Colon (tissue), 2 donors: ENCODE measurements at regions not wholly inside any gene's neighbourhood (a gene's known extent, or its start where the extent isn't known, plus 50 kb on each side); places are given as distances from the start of the nearest gene placed in this dataset.
"Not testable (repeated sequence)": the region's sequence is repeated elsewhere in the genome, so short reads cannot be mapped to it uniquely, and the experiment has no call there.

Experiments
- FAIRE-seq: peaks from 2 replicates; lab custom pipeline; 2012; peaks lifted over from hg19 to GRCh38; lab: Jason Lieb, UNC
- donor health status: control.
- donor health status: control.

DNA sequence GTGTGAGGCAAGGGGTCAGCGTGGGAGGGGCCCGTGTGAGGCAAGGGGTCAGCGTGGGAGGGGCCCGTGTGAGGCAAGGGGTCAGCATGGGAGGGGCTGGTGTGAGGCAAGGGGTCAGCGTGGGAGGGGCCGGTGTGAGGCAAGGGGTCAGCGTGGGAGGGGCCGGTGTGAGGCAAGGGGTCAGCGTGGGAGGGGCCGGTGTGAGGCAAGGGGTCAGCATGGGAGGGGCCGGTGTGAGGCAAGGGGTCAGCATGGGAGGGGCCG lies 119.2 kb downstream of the SEPTIN14 start:
- not testable (repeated sequence) for FAIRE-seq

DNA sequence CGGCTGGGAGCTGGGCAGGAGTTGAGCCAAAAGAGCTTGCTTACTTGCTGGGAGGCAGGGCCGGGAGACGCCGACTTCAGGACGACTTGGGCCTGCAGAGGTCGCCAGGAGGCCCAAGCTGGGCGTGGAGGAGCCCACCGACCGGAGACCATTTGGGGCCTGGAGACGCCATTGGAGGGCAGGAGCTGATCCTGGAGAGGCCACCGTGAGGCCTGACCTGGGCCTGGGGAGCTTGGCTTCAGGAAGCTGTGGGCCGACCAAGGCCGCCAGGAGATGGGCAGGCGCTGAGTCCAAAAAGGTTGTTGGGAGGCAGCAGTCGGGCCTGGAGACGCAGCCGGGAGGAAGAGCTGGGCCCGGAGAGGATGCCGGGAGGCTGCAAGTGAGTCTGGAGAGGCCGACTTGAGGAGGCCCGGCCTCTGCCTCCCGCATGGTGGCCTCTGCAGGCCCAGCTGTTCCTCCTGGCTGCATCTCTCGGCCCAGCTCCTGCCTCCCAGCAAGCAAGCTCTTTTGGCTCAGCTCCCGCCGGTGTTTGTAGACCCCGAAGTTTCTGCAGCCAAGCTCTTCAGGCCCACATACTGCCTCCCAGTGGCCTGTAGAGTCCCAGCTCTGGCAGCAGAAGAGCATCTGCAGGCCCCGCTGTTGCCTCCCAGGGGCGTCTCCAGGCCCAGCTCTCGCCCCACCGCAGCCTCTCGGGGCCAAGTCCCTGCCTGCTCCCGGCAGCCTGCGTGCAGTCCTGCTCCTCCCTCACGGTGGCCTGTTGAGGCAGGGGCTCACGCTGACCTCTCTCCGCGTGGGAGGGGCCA lies 119.7 kb downstream of the SEPTIN14 start:
- FAIRE-seq = not testable (repeated sequence)

DNA sequence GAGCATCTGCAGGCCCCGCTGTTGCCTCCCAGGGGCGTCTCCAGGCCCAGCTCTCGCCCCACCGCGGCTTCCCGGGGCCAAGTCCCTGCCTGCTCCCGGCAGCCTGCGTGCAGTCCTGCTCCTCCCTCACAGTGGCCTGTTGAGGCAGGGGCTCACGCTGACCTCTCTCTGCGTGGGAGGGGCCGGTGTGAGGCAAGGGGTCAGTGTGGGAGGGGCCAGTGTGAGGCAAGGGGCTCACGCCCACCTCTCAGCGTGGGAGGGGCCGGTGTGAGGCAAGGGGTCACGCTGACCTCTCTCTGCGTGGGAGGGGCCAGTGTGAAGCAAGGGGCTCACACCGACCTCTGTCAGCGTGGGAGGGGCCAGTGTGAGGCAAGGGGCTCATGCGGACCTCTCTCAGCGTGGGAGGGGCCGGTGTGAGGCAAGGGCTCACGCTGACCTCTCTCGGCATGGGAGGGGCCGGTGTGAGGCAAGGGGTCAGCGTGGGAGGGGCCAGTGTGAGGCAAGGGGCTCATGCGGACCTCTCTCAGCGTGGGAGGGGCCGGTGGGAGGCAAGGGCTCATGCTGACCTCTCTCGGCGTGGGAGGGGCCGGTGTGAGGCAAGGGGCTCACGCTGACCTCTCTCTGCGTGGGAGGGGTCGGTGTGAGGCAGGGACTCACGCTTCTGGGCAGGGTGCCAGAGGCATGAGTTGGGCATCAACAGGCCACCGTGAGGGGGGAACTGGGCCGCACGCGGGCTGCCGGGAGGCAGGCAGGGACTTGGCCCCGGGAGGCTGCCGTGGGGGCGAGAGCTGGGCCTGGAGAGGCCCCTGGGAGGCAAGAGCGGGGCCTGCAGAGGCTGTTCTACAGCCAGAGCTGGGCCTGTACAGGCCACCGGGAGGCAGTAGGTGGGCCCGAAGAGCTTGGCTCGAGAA lies 120.6 kb downstream of the SEPTIN14 start:
- FAIRE-seq = not testable (repeated sequence)

DNA sequence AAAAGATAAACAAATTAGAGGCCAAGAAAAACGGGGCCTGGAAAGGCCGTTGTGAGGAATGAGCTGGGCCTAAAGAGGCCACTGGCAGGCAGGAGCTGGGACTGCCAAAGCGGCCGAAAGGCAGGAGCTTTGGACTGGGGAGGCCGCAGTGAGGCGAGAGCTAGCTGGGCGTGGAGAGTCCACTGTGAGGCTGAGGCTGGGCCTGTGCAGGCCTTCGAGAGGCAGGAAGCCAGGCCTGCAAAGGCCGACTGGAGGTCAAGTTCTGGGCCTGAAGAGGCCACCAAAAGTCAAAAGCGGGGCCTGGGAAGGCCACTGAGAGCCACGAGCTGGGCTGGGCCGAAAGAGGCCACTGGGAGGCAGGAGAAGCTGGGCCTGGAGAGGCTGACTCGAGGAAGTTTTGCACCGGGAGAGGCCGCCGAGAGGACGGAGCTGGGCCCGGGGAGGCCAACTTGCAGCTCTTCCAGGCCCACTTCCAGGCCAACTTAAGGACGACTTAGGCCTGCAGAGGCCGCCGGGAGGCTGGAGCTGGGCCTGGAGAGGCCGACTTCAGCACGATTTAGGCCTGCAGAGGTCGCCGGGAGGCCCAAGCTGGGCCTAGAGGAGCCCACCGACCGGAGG lies 121.8 kb downstream of the SEPTIN14 start:
- not testable (repeated sequence) for FAIRE-seq

DNA sequence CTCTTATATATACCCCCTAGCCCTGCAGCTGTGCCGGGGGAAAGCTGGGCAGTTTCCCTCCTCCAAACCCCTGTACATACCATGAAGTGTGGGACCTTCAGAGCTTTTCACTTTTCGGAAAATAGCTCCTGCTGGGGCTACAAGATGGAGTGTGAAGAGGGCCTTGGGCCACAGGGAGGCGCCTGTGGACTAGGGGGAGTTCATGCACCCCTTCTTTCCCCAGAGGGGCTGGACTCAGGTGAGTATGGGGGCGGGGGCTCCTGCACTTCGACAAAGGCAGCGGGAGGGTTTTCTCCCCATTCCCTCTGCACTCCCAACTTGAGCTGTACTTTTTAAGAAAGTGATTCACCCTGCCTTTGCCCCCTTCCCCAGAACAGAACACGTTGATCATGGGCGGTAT lies 122.5 kb downstream of the SEPTIN14 start:
- not testable (repeated sequence) for FAIRE-seq

DNA sequence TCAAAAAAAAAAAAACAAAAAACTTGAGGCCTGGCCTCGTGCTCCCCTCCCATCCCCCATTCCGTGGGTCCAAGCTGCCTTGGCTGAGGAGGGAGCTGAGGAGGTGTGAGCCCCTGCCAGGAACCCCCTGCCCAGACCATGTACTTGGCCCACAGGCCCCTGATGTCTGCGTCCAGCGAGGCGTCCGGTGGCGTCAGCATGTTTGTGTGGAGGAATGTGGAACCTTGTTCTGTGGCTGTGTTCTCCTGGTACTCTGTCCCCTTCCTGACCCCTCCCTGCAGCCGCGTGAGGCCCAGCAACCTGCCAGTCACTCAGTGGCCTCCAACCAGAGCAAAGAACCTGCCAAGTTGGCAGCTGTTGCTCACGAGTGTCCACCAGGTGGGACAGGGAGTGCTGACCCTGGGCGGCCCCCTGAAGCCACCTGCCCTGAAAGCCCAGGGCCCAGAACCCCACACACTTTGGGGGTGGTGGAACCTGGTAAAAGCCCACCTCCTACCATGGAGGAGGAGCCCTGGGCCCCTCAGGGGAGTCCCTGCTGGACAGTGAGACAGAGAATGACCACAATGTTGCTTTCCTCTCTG lies 125.8 kb downstream of the SEPTIN14 start:
- not testable (repeated sequence) for FAIRE-seq

DNA sequence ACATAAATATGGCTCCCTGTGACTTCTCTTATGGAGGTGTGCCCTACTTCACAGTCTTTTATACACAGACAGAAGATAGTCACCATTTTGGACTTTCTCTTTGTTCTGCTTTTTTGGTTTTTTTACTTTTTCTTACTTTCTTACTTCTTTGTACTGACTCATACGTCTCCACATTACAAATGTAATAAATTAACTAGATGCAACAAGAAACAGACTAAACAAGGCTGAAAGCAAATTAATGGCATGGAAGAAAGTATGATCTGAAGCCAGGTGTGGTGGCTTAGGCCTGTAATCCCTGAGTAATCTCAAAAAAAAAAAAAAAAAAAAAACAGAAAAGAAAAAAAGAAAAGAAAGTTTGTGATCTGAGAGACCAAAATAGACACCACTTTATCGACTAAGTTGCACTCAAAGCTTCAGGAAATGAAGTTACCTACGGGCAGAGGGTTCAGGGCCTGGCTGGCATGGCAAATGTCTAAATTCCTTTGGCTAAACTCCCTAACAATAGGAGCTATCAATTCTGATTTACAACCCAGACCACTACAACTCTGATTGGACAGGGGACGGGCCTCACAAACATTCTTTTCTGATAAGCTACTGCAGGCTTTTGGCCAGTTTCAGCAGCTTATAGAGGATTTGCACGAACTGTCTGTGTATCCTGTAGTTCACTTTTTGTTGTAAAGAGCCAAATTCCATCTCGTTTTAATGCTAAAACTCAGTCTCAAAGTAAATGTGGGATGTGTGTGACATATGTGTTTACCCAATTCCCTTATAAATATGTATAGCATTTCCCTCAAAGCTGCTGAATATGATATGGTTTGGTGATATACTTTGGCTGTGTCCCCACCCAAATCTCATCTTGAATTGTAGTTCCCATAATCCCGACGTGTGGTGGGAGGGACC lies 129.1 kb downstream of the SEPTIN14 start:
- no peak for FAIRE-seq

DNA sequence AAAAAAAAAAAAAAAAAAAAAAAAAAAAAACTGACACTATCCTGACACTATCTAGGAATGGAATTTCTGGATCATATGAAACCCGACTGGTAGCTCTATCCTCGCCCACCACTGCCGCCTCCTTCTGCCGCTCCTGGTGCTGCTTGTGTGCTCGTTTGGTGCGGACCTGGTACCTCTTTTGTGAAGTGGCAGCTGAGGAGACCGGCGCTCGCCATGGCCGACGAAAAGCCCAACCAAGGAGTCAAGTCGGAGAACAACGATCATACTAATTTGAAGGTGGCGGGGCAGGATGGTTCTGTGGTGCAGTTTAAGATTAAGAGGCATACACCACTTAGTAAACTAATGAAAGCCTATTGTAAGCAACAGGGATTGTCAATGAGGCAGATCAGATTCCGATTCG lies 130.6 kb downstream of the SEPTIN14 start:
- FAIRE-seq = no peak

DNA sequence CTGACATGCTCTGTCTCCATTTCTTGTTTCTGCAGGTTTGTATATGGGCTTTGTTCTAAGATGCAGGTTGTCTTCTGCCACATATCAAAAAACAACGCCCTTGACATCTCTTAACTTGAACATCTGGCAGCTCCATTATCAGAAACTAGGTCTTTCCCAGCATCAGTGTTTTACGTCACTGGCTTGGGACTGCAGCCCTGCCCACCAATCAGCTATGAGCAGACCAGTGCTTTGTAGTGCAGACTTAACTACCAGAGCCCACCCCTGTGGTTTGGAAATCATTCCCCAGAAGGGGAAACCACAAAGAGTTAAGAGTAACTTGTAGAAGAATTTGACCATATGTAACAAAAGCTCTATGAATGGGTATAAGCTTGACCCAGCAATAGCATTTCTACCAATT lies 132.4 kb downstream of the SEPTIN14 start:
- FAIRE-seq = no peak

DNA sequence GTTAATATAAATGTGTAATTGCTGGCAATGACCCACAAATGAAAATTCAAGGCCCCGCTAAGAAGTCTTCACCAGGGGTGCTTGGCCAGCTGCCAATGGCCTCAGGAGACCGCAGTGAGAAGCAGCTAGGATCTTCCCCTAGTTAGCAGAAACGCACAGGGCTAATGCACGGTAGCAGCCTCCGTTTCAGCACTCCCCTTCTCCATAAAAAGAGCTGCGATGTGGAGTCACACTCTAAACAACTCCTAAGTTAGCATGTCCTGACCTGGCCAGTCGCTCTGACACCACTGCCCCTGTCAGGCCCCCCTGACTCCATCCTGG lies 139.0 kb downstream of the SEPTIN14 start:
- no peak for FAIRE-seq

DNA sequence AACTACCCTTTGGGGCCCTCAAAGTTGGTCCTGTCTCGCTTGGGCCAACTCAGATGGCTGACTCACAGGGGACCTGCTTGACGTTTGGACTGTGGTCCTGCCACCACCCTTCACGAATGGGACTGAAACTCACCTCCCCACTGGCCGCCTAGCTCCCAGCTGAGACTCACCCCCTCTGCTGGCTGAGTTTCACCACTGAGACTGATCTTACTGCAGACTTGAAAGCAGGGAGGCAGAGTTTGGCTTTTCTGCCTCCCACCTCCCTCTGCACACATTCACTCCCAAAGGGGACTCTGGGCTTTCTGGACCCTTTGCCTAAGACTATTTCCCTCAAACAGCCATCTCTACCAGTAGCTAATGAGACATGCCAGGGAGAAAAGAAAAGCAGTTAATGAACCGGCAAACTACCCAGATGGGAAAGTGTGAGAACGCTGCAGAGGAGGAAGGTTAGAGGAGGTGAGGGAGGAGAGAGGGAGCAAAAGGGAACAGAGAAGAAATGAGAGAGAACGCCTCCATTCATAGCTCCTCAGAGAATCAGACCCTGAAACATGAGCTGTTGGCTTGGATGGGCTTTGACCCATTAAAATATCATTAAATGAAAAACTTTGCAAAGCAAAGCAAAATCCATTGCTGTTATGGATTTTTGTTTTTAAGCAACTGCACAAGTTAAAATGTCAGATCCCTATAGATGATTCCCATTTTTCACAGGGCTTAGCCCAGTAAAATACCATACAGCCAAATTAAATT lies 139.5 kb downstream of the SEPTIN14 start:
- FAIRE-seq = not testable (repeated sequence)

DNA sequence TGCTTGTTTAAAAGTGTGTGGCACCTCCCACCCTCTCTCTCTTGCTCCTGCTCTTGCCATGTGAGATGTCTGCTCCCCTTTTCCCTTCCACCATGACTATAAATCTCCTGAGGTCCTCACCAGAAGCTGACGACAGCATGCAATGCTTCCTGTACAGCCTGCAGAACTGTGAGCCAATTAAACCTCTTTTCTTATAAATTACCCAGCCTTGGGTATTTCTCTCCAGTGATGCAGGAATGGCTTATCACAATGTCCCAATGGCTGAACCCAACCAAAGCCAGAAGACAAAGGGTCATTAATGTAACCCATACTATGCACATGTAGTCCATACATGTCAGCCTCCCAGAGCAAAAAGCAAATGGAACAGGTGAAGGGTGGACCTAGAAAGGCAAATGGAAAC lies 141.5 kb downstream of the SEPTIN14 start:
- not testable (repeated sequence) for FAIRE-seq

DNA sequence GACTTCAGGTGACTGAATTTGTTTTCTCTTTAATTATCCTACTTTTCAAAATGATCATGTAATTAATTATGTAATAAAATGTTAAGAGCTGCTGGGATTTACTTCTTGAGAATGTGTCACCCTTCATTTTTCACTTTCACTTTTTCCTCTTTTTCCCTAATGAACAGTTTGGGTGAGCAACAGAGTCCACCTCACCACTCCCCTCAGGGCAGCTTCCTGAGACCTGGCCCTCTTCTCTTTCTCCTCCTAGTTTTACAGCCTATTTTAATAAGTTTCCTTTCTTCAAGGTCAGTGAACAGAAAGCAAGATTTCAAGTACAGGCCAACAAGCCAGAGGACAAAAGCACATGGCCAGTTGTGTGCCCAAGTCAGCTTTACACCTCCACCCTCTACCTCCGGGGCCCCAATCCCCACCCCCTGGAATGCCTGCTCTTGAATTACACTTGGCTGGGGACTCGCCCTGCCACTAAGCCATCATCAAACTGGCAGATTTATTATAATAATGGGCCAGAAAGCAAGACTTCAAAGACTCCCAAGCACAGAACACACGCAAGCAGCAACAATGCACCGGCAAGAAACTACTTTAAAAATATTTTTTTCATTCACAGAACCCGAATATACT lies 143.1 kb upstream of the VOPP1 start:
- not testable (repeated sequence) for FAIRE-seq

DNA sequence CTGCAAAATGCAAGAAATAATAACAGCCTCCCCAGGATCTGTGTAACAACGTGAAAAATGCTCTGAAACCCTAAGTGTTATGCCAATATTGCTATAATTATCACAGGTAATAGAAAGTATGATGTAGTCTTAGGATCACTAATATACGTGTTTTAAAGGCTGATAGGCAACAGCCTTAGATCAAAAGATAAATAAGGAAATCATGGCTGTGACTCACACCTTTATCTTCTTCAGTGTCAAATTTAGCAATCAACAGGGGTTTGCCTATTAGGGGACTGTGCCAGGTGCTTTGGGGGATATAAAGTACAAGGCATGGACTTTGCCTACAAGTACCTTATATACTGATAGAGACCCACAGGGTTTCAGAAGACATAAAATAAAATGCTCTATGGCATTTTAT lies 142.1 kb upstream of the VOPP1 start:
- not testable (repeated sequence) for FAIRE-seq

DNA sequence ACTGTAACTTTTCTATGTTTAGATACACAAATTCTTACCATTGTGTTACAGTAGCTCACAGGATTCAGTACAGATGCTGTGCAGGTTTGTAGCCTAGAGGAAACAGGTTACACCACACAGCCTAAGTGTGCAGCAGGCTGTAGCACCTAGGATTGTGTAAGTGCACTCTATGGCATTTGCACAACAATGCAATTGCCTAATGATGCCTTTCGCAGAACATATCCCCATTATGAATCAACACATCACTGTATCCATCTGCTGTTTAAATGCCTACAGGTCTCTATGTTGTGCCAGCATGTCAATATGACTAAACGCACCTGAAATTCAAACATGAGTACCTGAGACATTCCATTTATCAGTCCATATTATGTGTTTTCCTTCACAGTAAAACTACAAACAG lies 138.0 kb upstream of the VOPP1 start:
- FAIRE-seq = not testable (repeated sequence)

DNA sequence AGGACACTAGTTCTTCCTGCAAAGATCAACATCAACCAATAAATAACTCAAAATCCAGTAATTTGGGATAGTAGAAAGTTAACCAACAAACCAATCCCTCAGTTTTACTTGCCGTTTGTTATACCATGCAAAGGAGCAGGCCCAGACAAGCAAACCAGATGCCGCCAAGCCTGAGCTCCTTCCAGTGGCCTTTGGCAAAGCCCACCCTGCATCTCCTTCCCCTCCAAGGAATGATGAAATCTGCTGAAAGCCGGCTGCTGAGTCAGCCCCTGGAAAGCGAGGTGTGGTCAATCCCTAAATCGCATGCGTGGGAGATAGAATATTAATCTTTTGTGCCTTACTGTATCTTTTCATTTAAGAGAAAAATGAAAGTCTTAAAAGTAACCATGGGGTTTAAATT lies 135.7 kb upstream of the VOPP1 start:
- not testable (repeated sequence) for FAIRE-seq

DNA sequence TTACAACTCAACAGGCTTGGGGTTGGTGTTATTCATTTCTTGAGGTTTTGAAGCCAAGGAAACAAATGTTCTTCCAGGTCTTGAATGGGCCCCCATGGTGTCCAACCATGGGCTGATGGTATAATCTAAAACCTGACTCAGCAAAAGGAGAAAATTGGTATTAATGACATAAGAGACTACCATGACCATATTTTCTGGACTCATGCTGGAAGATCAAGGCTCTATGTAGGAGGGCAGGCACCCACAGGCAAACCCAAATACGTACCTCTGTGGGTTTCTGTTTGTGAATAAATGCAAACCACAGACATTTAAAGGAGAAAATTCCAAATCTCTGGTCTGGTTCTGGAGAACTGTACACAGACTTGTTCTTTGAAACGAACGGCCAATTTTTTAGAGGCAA lies 135.1 kb upstream of the VOPP1 start:
- not testable (repeated sequence) for FAIRE-seq

DNA sequence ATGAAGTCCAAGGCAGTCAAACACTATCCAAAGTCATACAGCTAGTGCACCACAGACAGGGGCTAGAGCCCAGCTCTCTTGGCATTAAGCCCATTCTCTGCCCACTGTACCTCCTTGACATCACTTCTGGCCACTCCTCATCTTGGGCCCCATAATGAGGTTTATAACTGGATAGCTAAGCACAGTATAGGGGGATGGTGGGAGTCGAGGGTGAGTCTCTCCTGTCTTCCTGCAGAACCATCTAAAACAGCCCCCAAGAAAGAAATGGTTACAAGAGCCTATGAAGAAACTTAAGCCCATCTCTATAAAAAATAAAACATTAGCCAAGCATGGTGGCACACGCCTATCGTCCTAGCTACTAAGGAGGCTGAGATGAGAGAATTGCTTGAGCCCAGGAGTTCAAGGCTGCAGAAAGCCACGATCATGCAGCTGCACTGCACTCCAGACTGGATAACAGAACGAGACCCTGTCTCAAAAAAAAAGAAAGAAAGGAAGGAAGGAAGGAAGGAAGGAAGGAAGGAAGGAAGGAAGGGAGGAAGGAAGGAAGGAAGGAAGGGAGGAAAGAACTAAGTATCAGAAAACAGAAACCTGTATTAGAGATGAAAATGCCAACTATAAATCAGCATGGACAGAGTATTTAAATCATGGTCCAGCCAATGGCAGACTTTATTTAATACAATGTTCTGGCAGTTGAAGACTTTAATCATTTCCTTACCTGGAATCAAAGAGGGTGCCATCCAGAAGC lies 134.3 kb upstream of the VOPP1 start:
- FAIRE-seq = not testable (repeated sequence)

DNA sequence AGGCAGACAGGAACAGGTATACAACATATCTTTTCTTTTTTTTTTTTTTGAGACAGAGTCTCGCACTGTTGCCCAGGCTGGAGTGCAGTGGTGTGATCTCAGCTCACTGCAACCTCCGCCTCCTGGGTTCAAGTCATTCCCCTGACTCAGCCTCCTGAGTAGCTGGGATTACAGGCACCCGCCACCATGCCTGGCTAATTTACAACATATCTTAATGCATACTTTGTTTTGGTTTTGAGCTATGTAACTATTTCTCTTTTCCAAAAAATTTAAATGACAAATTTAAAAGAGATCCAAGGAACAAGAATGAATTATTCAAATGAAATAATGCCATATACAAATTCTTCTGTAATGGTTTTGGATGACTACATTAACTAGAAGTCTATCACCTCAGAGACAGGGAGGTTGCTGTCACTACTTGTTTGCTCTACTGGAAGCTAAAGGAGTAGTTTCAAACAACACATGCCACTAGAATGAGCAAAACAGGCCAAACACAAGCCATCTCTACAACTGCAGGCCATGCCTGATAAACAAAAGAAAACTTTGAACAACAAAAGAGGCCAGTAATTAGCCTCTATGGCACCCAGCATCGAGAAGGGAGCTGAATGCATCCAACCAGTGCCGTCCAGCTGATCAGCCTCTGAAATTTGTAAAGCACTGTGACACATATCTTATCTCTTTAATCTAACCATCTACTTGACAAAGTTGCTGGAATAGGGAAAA lies 133.6 kb upstream of the VOPP1 start:
- not testable (repeated sequence) for FAIRE-seq
